Uterus (tissue), 2 donors: ENCODE measurements at regions not wholly inside any gene's neighbourhood (a gene's known extent, or its start where the extent isn't known, plus 50 kb on each side); places are given as distances from the start of the nearest gene placed in this dataset.

Experiments used
- POLR2A ChIP-seq, 2 donors: fragments of 450-650 bp; IDR thresholded peaks; one replicate each; pipeline ENCODE4 v1.6.1; 2016; ENCODE audit warnings: antibody characterized with exemption in 2 of 2, mild to moderate bottlenecking in 1 of 2, moderate library complexity in 1 of 2
- TF ChIP-seq, protein P1 (sequence below), 4 experiments: fragments of 200-600 bp in 2 of 4; fragments of 450-650 bp in 2 of 4; sonication (generic) in 2 of 4; IDR thresholded peaks; one replicate each; pipeline ENCODE4 v1.5.1; 2016 to 2019; ENCODE audit warnings: antibody characterized with exemption in 4 of 4, mild to moderate bottlenecking in 2 of 4, moderate library complexity in 1 of 4

- TF ChIP-seq, protein P1, sequence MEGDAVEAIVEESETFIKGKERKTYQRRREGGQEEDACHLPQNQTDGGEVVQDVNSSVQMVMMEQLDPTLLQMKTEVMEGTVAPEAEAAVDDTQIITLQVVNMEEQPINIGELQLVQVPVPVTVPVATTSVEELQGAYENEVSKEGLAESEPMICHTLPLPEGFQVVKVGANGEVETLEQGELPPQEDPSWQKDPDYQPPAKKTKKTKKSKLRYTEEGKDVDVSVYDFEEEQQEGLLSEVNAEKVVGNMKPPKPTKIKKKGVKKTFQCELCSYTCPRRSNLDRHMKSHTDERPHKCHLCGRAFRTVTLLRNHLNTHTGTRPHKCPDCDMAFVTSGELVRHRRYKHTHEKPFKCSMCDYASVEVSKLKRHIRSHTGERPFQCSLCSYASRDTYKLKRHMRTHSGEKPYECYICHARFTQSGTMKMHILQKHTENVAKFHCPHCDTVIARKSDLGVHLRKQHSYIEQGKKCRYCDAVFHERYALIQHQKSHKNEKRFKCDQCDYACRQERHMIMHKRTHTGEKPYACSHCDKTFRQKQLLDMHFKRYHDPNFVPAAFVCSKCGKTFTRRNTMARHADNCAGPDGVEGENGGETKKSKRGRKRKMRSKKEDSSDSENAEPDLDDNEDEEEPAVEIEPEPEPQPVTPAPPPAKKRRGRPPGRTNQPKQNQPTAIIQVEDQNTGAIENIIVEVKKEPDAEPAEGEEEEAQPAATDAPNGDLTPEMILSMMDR (IDR thresholded peaks at IDR 0.05), result no peak
- TF ChIP-seq POLR2A (IDR thresholded peaks at IDR 0.05), result no peak
These were observed 201.8 kb upstream of the ZC3H12A start for GRCh38 chr1:37272626-37273025.
